Left ventricle myocardium inferior (tissue), 1 donor: ENCODE measurements at regions not wholly inside any gene's neighbourhood (a gene's known extent, or its start where the extent isn't known, plus 50 kb on each side); places are given as distances from the start of the nearest gene placed in this dataset.

Source experiments
- DNase-seq: peaks from one replicate; pipeline ENCODE4 v3.0.0-alpha.2; 2020
- H3K27ac ChIP-seq: fragments of 200-600 bp; replicated peaks from 2 replicates; pipeline ENCODE4 v1.8.0; 2021
- H3K27me3 ChIP-seq: fragments of 200-600 bp; 2 replicates; pipeline ENCODE4 v1.8.0; 2021; ENCODE audit warnings: low read depth
- H3K36me3 ChIP-seq: fragments of 200-600 bp; 2 replicates; pipeline ENCODE4 v1.8.0; 2021
- H3K4me1 ChIP-seq: fragments of 200-600 bp; 2 replicates; pipeline ENCODE4 v1.8.0; 2021
- H3K4me3 ChIP-seq: fragments of 200-600 bp; 2 replicates; pipeline ENCODE4 v1.8.0; 2021; ENCODE audit warnings: mild to moderate bottlenecking, moderate library complexity
- H3K9me3 ChIP-seq: fragments of 200-600 bp; replicated peaks from 2 replicates; pipeline ENCODE4 v1.8.0; 2021
- intact Hi-C: fragments of 100-400 bp; cut with micrococcal nuclease; formaldehyde crosslinking; loops from one replicate; pipeline ENCODE4 v1.11.0; 2022
- TF ChIP-seq, protein P1 (sequence below): fragments of 200-600 bp; IDR thresholded peaks from 2 replicates; pipeline ENCODE4 v1.8.0; 2021; ENCODE audit warnings: antibody characterized with exemption, mild to moderate bottlenecking, borderline replicate concordance
- donor health status: DM: no; HTN: yes; CAD: no; lungs with severe emphysema.

DNA sequence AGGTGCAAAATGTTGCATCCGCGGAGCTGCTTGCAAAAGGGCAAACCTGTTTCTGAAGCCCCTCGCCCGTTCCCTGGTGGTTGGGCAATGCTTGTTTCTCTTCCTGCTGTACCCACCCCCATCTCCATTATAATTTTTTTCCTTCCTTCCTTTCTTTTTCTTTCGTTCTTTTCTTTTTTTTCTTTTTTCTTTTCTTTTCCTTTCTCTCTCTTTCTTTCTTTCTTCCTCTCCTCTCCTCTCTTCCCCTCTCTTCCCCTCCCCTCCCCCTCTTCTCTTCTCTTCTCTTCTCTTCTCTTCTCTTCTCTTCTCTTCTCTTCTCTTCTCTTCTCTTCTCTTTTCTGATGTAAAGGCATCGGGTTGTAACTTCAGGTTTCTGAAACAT, 278.2 kb downstream of the GATA3 start:
- H3K4me1 ChIP-seq: peaks cover 8% of the 10 kb centered on the region
- no peaks in the 10 kb centered on the region for H3K36me3 ChIP-seq
- DNase-seq: no peak
- TF ChIP-seq, protein P1, sequence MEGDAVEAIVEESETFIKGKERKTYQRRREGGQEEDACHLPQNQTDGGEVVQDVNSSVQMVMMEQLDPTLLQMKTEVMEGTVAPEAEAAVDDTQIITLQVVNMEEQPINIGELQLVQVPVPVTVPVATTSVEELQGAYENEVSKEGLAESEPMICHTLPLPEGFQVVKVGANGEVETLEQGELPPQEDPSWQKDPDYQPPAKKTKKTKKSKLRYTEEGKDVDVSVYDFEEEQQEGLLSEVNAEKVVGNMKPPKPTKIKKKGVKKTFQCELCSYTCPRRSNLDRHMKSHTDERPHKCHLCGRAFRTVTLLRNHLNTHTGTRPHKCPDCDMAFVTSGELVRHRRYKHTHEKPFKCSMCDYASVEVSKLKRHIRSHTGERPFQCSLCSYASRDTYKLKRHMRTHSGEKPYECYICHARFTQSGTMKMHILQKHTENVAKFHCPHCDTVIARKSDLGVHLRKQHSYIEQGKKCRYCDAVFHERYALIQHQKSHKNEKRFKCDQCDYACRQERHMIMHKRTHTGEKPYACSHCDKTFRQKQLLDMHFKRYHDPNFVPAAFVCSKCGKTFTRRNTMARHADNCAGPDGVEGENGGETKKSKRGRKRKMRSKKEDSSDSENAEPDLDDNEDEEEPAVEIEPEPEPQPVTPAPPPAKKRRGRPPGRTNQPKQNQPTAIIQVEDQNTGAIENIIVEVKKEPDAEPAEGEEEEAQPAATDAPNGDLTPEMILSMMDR: no peak
- H3K27me3 ChIP-seq: peaks cover 67% of the 10 kb centered on the region
- H3K9me3 ChIP-seq: no peaks in the 10 kb centered on the region
- H3K27ac ChIP-seq: no peak overlapping the region
- intact Hi-C loops: no loop called here
- H3K4me3 ChIP-seq: peak overlapping the region; percentile 56

DNA sequence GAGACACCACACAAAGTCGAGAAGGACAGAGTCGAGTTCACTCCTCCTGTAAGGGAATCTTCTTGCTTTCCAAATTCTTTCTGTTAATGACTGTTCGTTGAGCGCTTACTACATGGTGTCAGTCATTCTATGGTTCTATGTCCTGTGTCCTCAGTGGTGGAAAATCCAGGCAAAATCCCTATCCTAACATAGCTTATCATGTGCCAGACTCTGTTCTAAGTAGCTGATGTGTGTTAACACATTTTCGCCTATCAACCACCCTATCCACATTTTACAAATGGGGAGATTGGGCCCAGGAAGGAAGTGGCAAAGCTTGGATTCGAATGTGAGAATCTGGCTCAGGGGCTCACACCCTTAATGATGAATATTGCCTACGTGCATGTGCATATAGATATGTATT, 280.1 kb downstream of the GATA3 start:
- Histone ChIP-seq H3K4me1 (peaks cover 8% of the 10 kb centered on the region), H3K9me3 (no peaks in the 10 kb centered on the region), H3K27me3 (peaks cover 63% of the 10 kb centered on the region), H3K4me3 (no peak overlapping the region), H3K27ac (no peak overlapping the region), H3K36me3 (no peaks in the 10 kb centered on the region)
- no peak for DNase-seq
- intact Hi-C loops: no loop called here
- TF ChIP-seq, protein P1: no peak

DNA sequence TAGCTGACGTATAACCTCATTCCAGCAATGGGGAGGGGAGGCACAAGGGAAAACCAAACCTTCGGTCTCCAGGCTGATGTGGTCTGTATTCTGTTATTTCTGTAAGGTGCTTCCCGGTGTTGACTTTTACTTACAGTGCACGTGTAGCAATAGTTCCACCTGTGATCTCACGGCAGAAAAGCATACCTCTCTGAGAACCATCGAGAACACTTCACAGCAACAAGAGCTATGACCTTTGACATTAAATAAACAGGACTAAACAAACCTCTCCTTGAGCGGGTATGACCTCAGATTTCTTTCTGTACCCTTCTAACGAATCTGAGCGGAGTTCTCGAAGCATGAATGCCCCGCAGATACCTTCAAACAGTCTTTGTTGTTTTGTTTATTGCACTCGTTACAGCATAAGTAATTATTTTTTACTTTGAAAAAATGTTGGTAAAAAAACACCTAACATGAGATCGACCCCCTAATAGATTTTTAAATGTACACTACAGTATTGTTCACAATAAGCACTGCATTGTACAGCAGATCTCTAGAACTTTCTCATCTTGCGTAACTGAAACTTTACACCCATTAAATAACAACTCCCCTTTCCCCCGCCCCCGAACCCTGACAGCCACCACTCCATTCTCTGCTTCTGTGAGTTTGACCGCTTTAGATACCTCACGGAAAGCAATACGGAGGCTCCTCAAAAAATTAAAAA, 282.3 kb downstream of the GATA3 start:
- TF ChIP-seq, protein P1: no peak
- Histone ChIP-seq H3K9me3 (no peaks in the 10 kb centered on the region), H3K36me3 (no peaks in the 10 kb centered on the region), H3K4me3 (no peak overlapping the region), H3K4me1 (peaks cover 8% of the 10 kb centered on the region), H3K27me3 (peaks cover 45% of the 10 kb centered on the region), H3K27ac (no peak overlapping the region)
- intact Hi-C loops: no loop called here
- no peak for DNase-seq

DNA sequence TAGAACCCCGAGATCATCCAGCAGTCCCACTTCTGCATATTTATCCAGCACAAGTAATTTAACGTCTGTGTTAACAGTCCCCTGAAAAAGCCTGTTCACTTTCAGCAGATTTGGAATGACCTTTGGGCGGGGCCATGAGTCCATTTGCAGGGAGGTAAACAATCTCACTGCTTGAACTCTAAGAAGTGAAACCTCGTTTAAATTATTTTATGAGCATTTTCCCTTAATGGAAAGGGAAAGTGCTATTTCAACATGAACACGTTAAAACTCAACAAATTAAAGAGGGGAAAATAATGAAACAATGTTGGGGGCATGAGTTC, 282.8 kb downstream of the GATA3 start:
- no peaks in the 10 kb centered on the region for H3K9me3 ChIP-seq
- H3K27ac ChIP-seq: no peak overlapping the region
- intact Hi-C loops: no loop called here
- no peak overlapping the region for H3K4me3 ChIP-seq
- H3K36me3 ChIP-seq: no peaks in the 10 kb centered on the region
- DNase-seq: no peak
- TF ChIP-seq, protein P1: no peak
- peaks cover 4% of the 10 kb centered on the region for H3K4me1 ChIP-seq
- peaks cover 42% of the 10 kb centered on the region for H3K27me3 ChIP-seq

DNA sequence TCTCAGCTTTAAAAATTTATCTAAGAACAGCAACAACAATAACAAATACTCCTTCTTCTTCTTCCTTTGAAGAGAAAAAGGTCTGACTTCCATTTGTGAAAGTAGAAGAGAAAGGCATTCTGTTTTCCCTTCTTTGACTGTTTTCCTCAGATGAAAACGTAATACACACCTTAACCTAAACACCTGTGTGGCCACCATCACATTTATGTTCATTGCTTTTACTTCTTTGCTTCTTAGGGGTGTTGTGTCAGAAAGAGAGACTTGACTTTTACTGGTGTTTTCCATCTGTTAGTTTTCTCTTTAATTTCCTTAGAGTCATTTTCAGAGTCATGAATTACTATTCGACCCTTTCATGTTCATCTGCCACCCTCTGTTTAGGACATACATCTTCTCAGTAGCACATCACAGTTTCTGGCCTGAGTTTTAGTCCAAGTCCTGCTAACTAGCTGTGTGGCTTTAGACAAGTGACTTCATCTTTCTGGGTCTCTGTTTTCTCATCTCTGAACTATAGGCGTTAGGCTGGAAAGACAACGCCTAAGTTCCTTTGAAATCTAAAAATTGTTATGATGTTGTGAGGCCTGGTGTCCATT, 283.8 kb downstream of the GATA3 start:
- H3K9me3 ChIP-seq: no peaks in the 10 kb centered on the region
- intact Hi-C loops: no loop called here
- H3K27ac ChIP-seq: no peak overlapping the region
- TF ChIP-seq, protein P1: no peak
- no peak overlapping the region for H3K4me3 ChIP-seq
- H3K4me1 ChIP-seq: no peaks in the 10 kb centered on the region
- no peak for DNase-seq
- peaks cover 33% of the 10 kb centered on the region for H3K27me3 ChIP-seq
- no peaks in the 10 kb centered on the region for H3K36me3 ChIP-seq
